Tibial nerve (tissue), 4 donors: ENCODE measurements at regions not wholly inside any gene's neighbourhood (a gene's known extent, or its start where the extent isn't known, plus 50 kb on each side); places are given as distances from the start of the nearest gene placed in this dataset.

Experiments used
- CTCF ChIP-seq, 5 experiments: fragments of 200-600 bp in 3 of 5; fragments of 450-650 bp in 2 of 5; sonication (generic) in 3 of 5; IDR thresholded peaks; one replicate each; pipeline ENCODE4 v1.5.1; 2016 to 2019; ENCODE audit warnings: antibody characterized with exemption in 5 of 5, mild to moderate bottlenecking in 3 of 5, moderate library complexity in 2 of 5
- EP300 ChIP-seq, 2 donors: sonication (generic); formaldehyde crosslinking; IDR thresholded peaks; one replicate each; pipeline ENCODE4 v1.6.1; 2017; ENCODE audit warnings: antibody characterized with exemption in 2 of 2, mild to moderate bottlenecking in 1 of 2

- no peak for TF ChIP-seq CTCF (IDR thresholded peaks at IDR 0.05)
- no peak for TF ChIP-seq EP300 (IDR thresholded peaks at IDR 0.05)
Observed at GRCh38 chr1:218205721-218206120, 79.4 kb upstream of the RRP15 start.
